Left ventricle myocardium superior (tissue), 1 donor: ENCODE measurements at regions not wholly inside any gene's neighbourhood (a gene's known extent, or its start where the extent isn't known, plus 50 kb on each side); places are given as distances from the start of the nearest gene placed in this dataset.
A peak's percentile ranks its signal among the peaks of the same experiment; 100 is the strongest.

Experiments used
- ATAC-seq: fragments of 200-7000 bp; cut with Tn5 transposase; one replicate; pipeline ENCODE4 v1.9.1; 2020; ENCODE audit warnings: mild to moderate bottlenecking, moderate library complexity
- DNase-seq: peaks from one replicate; pipeline ENCODE4 v3.0.0-alpha.2; 2020
- intact Hi-C: fragments of 100-400 bp; cut with micrococcal nuclease; formaldehyde crosslinking; loops from one replicate; pipeline ENCODE4 v1.11.0; 2022
- donor health status: DM: no; HTN: yes; CAD: no; lungs with severe emphysema.

- DNase-seq (no peak), ATAC-seq (no peak)
Measured at GRCh38 chr6:168164462-168165061, 85.5 kb upstream of the FRMD1 start.

GRCh38 chr6:168163096-168163731 lies 84.2 kb upstream of the FRMD1 start:
- no peak for DNase-seq
- intact Hi-C loops: no loop called here
- peak; percentile 45 for ATAC-seq

More at GRCh38 chr6:168164462-168165061, 85.5 kb upstream of the FRMD1 start:
- intact Hi-C loops: no loop called here

GRCh38 chr6:168162366-168162765 lies 83.4 kb upstream of the FRMD1 start:
- ATAC-seq (no peak), DNase-seq (no peak)
- intact Hi-C loops: no loop called here

GRCh38 chr6:168161371-168161750 lies 82.3 kb upstream of the FRMD1 start:
- ATAC-seq: no peak
- intact Hi-C loops: no loop called here
- no peak for DNase-seq

- ATAC-seq: no peak
Measured at GRCh38 chr6:168160506-168161370, 81.7 kb upstream of the FRMD1 start.

GRCh38 chr6:168159506-168159905 lies 80.5 kb upstream of the FRMD1 start:
- intact Hi-C loops: no loop called here
- no peak for DNase-seq

More at GRCh38 chr6:168160506-168161370, 81.7 kb upstream of the FRMD1 start:
- DNase-seq: no peak
- intact Hi-C loops: no loop called here

GRCh38 chr6:168158980-168159349 lies 80.0 kb upstream of the FRMD1 start:
- intact Hi-C loops: no loop called here
- no peak for DNase-seq
- ATAC-seq: no peak

More at GRCh38 chr6:168159506-168159905, 80.5 kb upstream of the FRMD1 start:
- ATAC-seq: no peak

- DNase-seq (no peak), ATAC-seq (no peak)
- intact Hi-C loops: no loop called here
Measured at GRCh38 chr6:168158213-168158979, 79.4 kb upstream of the FRMD1 start.

- ATAC-seq: peak; percentile 60
- intact Hi-C loops: no loop called here
- no peak for DNase-seq
Measured at GRCh38 chr6:168157272-168158212, 78.5 kb upstream of the FRMD1 start.

- DNase-seq (no peak), ATAC-seq (no peak)
- intact Hi-C loops: no loop called here
Measured at GRCh38 chr6:168156742-168157265, 77.8 kb upstream of the FRMD1 start.

GRCh38 chr6:168155821-168156741 lies 77.1 kb upstream of the FRMD1 start:
- DNase-seq (no peak), ATAC-seq (no peak)
- intact Hi-C loops: no loop called here

- intact Hi-C loops: no loop called here
- no peak for DNase-seq
- ATAC-seq: no peak
Measured at GRCh38 chr6:168155193-168155592, 76.2 kb upstream of the FRMD1 start.

GRCh38 chr6:168154263-168154917 lies 75.4 kb upstream of the FRMD1 start:
- intact Hi-C loops: no loop called here
- DNase-seq: no peak
- ATAC-seq: no peak

- intact Hi-C loops: no loop called here
- DNase-seq: no peak
- ATAC-seq: no peak
Measured at GRCh38 chr6:168153553-168153952, 74.5 kb upstream of the FRMD1 start.

GRCh38 chr6:168152980-168153379 lies 74.0 kb upstream of the FRMD1 start:
- ATAC-seq (no peak), DNase-seq (no peak)
- intact Hi-C loops: no loop called here

- no peak for ATAC-seq
- intact Hi-C loops: no loop called here
- DNase-seq: no peak
Measured at GRCh38 chr6:168152306-168152963, 73.4 kb upstream of the FRMD1 start.
